ENCODE measurements at regions not wholly inside any gene's neighbourhood (a gene's known extent, or its start where the extent isn't known, plus 50 kb on each side); places are given as distances from the start of the nearest gene placed in this dataset.

DNA sequence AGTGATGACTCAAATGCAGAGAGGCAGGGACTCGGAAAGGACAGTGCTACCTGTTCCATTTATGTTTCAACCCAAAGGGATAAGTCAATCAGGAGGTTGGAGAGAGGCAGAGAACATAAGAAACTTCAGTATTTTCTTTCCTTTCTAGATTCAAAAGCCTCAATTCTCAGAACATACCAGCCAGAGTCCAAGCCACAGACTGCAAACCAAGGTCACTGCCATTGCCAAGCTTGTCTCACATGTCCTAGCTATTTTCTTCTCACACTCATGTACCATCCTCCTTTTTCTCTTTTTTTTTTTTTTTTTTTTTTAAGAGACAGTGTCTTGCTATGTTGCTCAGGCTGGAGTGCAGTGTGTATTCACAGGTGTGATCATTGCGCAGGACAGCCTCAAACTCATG is 111.7 kb upstream of the AKIP1 start:
- DNase-seq (ENCODE audit: low spot score), result no peak

DNA sequence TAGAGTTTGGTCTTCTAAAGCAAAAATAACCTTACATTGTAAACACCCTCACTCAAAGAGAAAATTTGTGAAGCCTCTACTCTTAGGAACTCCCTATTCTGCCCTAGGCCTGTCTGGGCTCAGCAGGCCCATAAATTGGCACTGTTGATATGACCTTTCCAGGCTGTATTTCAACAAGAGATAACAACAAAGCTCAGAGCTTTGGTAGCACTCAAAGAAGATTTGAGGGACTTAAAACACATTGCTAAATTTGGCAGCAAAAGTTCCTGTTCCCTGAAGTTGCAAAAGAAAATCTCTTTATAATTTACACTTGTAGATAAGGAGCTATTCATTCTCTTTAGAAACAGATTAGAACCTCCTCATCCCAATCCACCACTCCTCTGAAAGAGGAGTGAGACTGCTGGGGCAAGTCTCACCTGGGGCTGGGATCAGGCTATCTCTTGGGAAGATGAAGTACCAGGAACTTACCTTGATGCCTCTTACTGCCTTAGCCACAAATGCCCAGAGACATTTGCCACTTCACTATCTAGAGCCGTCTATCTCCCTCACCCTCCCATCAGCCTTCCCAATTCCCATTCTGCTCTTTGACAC is 110.4 kb upstream of the AKIP1 start:
- no peak for DNase-seq (ENCODE audit: low spot score)

DNA sequence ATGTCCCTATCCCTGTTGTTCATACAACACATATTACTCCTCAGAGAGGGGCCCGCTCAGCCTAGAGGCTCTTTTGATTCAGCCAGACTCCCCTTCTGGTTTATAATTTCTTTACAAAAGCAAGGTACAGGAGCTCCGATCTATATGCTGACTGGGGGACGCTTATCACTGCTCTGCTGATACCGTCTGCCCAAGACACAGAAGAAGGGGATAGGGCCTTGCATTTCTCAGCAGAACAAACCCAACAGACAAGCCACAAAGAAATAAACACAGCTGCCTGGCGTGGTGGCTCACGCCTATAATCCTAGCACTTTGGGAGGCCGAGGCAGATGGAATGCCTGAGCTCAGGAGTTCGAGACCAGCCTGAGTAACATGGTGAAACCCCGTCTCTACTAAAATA is 109.9 kb upstream of the AKIP1 start:
- no peak for DNase-seq (ENCODE audit: low spot score)

DNA sequence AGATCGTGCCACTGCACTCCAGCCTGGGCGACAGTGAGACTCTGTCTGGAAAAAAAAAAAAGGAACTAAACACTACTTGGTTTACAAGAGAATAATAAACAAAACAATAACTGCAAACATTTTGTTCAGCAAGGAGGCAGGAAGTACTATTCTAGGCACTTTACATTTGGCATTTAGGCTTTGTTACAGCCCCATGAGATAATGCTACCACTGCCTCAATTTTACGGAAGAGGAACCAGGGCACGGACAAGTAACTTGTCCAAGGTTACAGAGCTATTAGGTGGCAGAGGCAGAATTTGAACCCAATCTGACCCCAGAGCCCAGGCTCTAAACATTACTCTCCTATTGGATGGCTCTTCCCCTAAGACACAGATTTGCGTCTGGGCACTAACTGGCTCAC is 108.7 kb upstream of the AKIP1 start:
- no peak for DNase-seq (ENCODE audit: low spot score)

DNA sequence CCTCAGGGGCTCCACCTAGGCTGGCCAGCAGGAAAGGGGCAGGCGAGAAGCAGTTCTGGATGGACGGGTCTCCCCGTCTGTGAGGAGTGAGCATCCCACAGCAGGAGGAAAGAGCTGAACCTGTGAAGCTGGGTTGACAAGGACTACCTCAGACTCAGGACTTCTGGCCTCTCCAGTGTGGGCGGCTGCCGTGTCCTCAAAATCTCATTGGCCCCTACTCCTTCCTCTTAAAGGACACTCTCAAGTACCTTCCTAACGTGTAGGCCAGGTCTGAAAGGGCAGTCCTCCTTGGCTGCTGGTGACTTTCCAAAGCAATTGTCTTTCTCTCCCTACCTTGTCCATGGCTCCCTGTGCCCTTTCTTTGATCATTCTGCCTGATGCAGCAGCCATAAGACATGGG is 107.0 kb upstream of the AKIP1 start:
- no peak for DNase-seq (ENCODE audit: low spot score)

DNA sequence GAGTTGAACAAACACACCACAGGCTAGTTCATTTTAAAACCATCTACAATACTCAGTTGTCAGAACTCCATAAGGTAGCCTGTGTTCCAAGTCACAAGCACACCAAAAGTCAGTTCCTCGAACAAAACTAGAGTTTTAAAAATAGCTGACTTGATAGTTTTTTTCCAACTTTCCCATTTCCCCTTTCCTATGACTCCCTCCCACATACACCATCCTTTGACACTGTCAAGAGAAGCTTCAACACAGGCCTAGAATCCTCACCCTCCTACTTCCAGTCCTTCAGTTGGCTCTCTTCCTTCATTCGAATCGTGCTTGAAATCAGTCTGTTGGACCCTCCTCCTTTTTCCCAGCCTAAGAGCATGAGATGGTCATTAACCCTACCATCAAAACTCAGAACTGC is 105.7 kb upstream of the AKIP1 start:
- DNase-seq (ENCODE audit: low spot score), result no peak

DNA sequence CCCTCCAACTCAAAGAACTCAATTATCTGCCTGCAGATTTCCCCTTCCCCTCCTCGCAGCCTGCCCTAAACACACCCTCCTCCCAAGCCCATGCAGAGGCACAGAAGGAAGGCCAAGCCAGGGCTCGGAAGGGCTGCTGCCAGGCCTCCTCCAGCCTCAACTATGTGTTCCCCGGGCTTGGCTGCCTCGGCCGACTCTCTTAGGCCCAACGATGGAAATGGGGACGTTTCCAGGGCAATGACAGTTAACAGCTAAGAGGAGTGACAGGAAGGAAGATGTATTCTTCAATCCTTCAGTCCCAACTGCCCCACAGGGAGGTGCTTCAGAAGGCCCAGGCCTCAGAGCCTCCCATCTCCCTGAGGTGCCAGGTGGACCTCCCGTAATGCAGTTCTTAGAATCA is 104.0 kb upstream of the AKIP1 start:
- no peak for DNase-seq (ENCODE audit: low spot score)

DNA sequence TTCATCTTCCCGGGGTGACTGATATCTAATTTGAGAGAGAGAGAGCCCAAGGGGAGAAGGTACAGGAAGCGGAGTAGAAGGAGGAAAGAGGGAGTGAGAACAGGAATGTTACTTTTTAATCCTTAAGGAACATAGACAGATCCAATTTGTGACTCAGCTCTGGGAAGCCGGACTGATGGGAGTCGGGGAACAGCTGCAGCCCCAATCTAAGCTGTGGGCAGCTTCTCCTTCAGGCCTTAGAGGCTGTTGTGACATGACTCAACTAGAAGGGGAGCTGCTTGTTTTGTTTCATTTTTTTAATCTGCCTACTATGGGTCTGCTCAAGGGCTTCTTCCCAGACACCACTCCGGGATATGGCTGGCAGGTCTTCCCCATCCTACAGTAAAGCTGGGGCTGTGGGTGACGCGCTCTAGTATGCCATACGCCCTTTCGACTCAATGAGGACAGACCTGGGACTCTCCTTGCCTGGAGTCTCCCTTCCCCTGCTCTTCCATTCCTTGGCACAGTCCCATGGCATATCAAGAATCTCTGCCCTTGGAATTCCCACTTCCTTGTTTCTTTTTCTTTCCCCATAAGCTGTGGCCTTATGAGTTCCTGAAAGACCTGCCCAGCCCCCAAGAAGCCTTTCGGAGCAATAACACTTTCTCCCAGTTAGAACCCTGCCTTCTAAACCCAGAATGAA is 103.3 kb upstream of the AKIP1 start:
- DNase-seq (ENCODE audit: low spot score), result no peak

DNA sequence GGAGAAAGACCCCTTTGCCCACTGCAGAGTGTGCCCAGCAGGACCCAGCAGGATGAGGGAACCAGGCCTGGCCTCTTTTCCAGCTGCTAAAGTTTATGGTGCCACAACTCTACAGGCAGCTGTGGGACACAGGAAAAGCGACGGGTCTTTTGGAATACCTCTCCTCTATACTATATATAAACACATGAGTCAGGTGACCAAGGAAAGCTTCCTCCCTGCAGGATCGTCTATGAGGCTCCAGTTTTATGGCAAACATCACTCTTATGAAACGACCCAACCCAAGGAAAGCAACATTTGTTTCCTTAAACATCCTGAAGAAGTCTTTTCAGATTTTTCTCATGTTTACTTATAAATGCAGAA is 102.8 kb upstream of the AKIP1 start:
- no peak for DNase-seq (ENCODE audit: low spot score)

DNA sequence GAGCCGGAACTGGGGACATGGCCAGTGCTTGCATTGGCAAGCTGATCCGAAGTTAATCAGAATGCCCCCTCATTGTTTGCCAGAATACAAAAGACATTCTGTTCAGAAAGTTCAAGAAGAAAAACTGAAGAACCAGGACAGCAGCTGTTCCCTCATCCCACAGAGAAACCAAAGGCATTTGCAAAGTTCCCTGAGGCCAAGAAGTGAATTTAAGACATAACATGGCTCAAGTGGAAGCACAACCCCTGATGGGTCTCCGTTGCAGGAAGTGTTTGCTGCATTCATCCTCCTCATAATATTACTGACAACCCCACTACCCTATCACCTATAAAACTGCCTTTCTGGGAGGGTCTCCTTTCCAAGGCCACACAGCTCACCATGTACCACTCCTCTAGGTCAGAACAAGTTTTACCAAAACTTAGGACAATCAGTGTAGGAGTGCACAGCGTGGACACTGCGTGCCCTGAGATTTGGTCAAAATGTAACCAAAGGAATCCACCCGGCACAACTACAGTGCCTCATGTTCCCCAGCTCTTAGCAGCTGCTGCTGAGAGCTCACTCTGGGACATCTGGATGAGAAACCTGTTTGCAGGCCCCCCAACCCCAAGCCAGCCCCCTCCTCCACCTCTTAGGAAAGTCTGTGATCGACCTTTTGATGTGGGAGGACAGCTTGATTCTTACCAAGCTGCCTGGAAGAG is 101.6 kb upstream of the AKIP1 start:
- no peak for DNase-seq (ENCODE audit: low spot score)

DNA sequence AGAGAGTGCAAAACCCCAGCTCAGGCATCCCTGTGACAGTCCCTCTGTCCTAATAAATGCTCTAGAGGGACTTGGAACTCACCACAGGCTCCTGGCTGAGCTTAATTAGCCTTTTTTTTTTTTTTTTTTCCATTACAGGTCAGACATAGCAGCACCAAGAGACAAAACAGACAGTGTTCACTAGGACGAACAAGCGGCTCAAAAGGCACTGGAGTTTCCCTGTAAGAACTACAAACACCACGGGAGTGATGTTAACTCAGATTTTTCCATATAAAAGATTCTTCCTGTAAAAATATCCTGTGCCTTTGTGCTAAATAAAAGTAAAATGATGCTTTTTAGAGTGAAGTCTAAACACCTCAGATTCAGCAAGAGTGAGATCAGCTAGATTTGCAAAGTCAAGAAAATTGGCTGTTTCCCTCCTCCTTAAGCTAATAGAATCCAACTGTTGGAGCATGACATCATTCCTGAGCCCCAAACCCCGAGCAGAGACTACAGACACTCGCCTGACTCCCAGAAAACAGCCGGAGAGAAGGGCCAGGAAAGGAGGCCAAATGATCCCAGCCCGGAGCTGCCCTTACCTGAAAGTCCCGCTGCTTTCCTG is 101.0 kb upstream of the AKIP1 start:
- peak; percentile 67 for DNase-seq (ENCODE audit: low spot score)

DNA sequence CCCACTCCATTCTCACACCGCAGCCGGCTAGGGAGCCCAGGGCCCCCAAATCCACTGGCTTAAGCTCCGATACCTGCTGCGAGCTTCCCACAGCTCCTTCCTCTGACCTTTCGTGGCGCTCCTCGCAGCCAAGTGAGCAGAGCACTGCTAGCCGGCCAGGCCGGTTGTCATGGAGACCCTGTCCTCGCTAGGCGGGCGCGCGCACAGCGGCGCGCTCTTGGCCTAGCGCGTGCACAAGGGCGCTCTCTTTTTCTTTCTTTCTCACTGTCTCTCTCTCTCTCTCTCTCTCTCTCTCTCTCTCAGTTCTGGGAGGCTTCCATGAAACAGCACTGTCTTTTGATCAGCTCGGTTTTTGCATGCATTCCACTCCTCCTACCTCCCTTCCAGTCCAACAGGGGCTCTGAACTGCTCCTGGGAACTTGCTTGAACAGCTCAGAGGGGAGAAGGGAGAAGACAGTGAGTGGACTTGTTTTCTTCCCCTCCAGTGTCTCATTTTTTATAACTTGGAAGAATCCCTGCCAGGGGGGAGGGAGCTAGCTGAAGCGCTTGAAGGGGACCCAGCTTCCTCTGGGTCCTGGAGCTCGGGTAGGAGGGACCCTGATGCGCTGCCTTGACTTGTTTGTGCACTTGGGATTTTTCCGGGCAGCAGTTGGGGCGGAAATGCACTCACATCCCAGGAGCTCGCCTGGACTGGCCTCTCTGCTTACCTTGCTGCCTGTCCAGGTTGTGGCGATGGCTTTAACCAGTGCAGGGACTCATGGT is 100.3 kb upstream of the AKIP1 start:
- DNase-seq (ENCODE audit: low spot score), result peak; percentile 91

DNA sequence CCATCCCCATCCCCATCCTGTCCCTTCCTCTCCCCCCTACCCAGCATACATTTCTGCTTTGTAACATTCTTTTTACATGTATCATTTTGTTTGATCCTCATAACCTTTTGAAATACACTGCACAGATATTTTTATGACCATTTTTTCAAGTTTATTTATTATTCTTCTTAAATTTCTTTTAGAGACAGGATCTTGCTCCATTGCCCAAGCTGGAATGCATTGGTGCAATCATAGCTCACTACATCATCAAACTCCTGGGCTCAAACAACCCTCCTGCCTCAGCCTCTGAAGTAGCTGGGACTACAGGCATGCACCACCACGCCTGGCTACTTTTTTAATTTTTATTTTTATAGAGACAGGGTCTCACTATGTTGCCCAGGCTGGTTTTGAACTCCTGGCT is 99.4 kb upstream of the AKIP1 start:
- no peak for DNase-seq (ENCODE audit: low spot score)

DNA sequence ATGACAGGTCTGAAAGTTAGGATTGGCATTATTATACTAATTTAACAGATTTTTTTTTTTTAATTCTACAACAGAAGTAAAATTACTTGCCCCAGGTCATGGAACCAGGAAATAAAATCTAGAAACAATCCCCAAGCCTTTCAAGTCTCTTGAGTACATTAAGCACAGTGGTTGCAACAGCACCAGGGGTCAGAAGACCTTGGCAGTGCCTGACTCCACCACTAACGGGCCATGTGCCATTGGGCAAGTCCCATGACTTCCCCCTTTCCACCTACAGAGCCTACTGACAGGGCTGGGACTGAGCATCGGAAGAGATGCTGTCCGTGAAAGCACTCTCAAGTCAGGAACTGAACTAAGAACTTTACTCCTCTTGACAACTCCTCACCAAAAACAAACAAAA is 98.6 kb upstream of the AKIP1 start:
- no peak for DNase-seq (ENCODE audit: low spot score)

DNA sequence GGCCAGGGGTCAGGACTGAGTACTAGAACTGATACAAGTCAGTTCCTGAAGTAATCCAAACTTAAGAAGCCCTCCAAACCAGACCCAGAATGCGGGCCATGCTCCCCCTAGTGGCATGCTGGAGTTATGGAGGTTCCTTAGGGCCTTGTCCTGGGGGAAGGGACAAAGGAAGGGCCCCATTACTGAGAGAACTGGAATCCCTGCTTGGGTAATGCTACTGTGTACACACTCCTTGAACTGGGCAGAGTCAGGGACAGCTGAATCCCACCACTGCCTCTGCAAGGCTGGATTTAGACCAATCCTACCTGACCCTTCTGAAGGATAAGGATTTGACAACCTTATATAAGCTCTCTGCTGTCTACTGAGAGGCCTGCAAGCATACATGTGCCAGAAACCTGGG is 97.3 kb upstream of the AKIP1 start:
- peak; percentile 90 for DNase-seq (ENCODE audit: low spot score)

DNA sequence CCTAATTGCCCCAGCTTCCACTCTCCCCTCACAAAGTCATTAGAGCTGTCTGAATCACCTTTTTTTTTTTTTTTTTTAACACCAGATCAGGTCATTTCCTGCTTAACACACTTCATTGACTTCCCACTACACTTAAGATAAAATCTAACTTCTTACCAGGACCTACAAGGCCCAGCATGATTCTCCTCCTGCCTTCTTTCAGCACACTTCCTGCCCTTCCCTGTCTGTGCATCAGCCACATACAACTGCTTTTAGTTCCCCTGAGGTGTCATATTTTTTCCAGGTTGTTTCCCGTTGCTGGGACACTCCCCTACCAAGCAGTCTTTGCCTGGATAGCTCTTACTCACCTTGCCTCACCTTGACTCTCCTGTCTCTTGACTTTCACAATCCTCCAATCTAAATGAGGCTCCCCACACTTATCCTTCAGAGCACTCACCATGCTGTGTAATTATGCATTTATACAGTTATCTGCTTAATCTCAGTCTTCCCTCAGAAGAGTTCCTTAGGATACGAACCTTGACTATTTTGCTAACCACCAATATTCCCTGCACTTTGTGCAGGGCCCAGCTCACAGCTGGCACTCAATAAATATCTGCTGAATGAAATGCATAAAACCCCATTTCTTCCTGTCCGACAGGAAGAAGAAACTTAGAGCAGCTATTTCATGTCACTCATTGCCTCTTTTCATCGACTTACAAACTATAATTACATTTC is 96.6 kb upstream of the AKIP1 start:
- DNase-seq (ENCODE audit: low spot score), result no peak

DNA sequence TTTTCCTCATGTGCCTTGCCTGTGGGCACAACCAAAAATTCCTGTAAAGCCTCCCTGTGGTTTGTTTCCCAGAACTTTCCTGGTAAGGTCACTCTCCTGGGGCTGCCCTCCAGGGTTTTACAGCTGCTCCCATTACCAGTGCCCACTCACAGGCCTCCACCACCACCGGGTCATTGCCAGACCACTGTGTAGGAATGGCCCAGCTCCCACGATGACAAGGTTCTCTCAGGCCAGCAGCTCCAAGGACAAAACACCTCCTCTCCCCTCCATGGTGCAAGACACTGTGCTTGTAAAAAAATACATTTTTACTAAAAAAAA is 96.1 kb upstream of the AKIP1 start:
- no peak for DNase-seq (ENCODE audit: low spot score)

DNA sequence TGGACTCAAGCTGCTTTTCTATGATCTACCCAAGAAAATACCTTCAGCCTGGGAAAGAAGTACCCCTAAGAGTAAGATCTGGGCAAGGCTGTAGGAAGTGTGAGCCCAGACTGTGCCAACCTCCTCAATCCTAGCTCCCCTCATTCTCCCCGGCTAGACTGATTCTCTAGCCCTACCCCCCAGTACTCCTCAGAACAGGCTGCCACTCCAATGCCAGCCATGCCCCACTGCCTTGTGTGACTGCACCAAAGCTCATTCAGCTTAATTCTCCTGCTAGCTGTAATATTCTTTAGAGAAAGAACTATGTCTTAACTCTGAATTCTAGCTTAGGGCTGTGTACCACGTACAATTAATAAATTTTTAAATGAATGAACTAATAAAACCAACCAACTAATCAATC is 92.6 kb upstream of the AKIP1 start:
- no peak for DNase-seq (ENCODE audit: low spot score)

DNA sequence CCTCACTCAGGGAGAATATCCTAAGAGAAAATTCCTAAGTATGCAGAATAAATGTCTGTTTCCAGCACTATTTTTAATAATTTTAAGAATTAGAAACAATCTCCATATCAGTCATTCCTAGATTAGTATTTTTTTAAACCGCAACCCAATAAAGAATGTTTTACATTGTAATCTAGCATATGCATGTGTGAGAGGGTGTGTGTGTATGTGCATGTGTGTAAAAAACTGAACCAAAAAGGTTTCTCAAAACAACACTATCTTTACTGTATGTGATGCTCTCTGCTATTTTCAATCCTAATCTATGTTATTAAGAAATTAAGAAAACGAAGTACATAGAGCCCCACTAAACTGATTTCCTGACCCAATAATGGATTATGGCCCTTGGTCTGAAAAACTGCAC is 90.6 kb upstream of the AKIP1 start:
- DNase-seq (ENCODE audit: low spot score), result no peak

DNA sequence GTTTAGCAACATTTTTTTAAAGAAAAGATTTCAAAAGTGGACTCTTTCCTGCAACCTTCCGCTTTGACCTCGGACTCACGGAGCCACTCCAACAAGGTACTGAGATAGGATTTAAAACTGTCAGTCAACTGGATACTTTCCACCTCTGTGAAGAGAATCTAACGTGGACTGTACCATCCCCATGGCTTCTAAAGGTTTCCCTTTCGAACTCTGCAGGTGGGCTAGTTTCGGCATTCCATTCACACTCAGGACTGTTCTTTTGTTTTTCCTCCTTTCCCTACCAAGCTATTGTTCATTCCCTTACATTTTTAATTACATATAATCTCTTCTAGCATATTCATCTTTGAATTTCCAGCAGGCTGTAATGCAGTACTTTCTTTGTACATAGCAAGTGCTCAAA is 88.5 kb upstream of the AKIP1 start:
- DNase-seq (ENCODE audit: low spot score), result no peak

DNA sequence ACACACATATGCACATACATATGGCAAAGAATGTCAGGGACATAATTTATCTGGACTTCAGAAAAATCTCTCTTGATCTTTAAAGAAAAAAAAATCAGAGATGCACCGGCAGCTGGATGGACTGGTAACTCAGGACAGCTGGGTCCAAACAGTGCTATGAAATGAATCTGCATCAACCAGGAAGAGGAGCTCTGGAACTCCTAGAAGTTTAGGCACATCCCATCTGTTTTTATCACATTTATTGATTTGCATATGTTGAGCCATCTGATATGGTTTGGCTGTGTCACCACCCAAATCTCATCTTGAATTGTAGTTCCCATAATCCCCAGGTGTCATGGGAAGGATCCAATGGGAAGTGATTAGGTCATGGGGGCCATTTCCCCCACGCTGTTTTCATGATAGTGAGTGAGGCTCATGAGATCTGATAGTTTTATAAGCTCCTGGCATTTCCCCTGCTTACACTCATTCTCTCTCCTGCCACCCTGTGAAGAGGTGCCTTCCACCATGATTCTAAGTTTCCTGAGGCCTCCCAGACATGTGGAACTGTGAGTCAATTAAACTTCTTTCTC is 87.7 kb upstream of the AKIP1 start:
- DNase-seq (ENCODE audit: low spot score), result no peak

All from cerebellar cortex (tissue), 1 donor.